Psoas muscle (tissue), 7 donors: ENCODE measurements at regions not wholly inside any gene's neighbourhood (a gene's known extent, or its start where the extent isn't known, plus 50 kb on each side); places are given as distances from the start of the nearest gene placed in this dataset.

Experiments
- ATAC-seq, 4 donors: fragments of 200-7000 bp; cut with Tn5 transposase; one replicate each; pipeline ENCODE4 v1.9.1; 2020; ENCODE audit warnings: moderate library complexity in 3 of 4, mild to moderate bottlenecking in 2 of 4
- DNase-seq, 2 donors: peaks; one replicate each; pipeline ENCODE4 v3.0.0-alpha.2; 2020
- H3K27ac ChIP-seq: fragments of 200-600 bp; one replicate; pipeline ENCODE4 v1.8.0; 2022
- H3K27me3 ChIP-seq, 3 donors: fragments of 200-600 bp in 1 of 3; one replicate each; pipeline versions ENCODE4 v1.6.1 to v1.8.0; 2013 to 2022; ENCODE audit warnings: low read length in 2 of 3, mild to moderate bottlenecking in 2 of 3, moderate library complexity in 1 of 3; ENCODE audit not compliant: insufficient read depth in 3 of 3
- H3K36me3 ChIP-seq, 2 donors: fragments of 200-600 bp in 1 of 2; one replicate each; pipeline versions ENCODE4 v1.6.1 to v1.8.0; 2013 to 2022; ENCODE audit warnings: low read depth in 1 of 2, mild to moderate bottlenecking in 1 of 2, moderate library complexity in 1 of 2; ENCODE audit not compliant: insufficient read depth in 1 of 2
- H3K4me1 ChIP-seq: fragments of 200-600 bp; one replicate; pipeline ENCODE4 v1.8.0; 2022
- H3K4me3 ChIP-seq: fragments of 200-600 bp; one replicate; pipeline ENCODE4 v1.8.0; 2022; ENCODE audit warnings: mild to moderate bottlenecking
- H3K9me3 ChIP-seq: fragments of 200-600 bp; one replicate; pipeline ENCODE4 v1.8.0; 2022
- CTCF ChIP-seq: fragments of 200-600 bp; IDR thresholded peaks from one replicate; pipeline ENCODE4 v1.8.0; 2022; ENCODE audit warnings: antibody characterized with exemption
- WGBS, 3 donors: extraction: QIAGEN DNeasy Blood & Tissue Kit; methylation state at CpG; one replicate each; pipeline versions ENCODE4 v1.1.6 to v1.1.7; 2013; 5-methylcytosine and 5-hydroxymethylcytosine counted together
- intact Hi-C, 2 donors: fragments of 100-400 bp; cut with DNase I; formaldehyde crosslinking; loops; one replicate each; pipeline versions ENCODE4 v1.11.0 to v1.14.2; 2022
- donor health status: healthy with polysubstance abuse.
- donor health status: DM: no; HTN: no; CAD: no; lungs with moderate emphysema.
- donor health status: Bipolar disorder and iron deficiency.
- donor health status: healthy.
- donor health status: DM: yes; HTN: yes; CAD: no.
- donor health status: DM: no; HTN: no; CAD: no.
- donor health status: DM: yes; HTN: yes; CAD: no.

- no peak for TF ChIP-seq CTCF
- no peaks in the 10 kb centered on the region for H3K36me3 ChIP-seq
- 86 to 93% (median 89%) methylated on average over 1 of the region's 1 CpG for WGBS, 3 donors
- intact Hi-C loops = loop anchor here in 1 of 2 donors (5.0 kb wide), 1 partner anchor 462 kb away; no protein-coding TSS in a partner anchor
- H3K9me3 ChIP-seq = no peaks in the 10 kb centered on the region
- DNase-seq = no peak
- no peaks in the 10 kb centered on the region for H3K27me3 ChIP-seq
- no peak overlapping the region for H3K27ac ChIP-seq
- no peak overlapping the region for H3K4me3 ChIP-seq
- H3K4me1 ChIP-seq = no peaks in the 10 kb centered on the region
- ATAC-seq = no peak
These were observed 96.9 kb upstream of the RMP24 start for GRCh38 chr18:35875566-35875965.

- WGBS, 3 donors = 35 to 41% (median 38%) methylated on average over 1 of the region's 1 CpG
- intact Hi-C loops = loop anchor here in 1 of 2 donors (5.0 kb wide), 1 partner anchor 461 kb away; no protein-coding TSS in a partner anchor
- DNase-seq = no peak
These were observed 96.2 kb upstream of the RMP24 start for GRCh38 chr18:35876243-35876642.

DNA sequence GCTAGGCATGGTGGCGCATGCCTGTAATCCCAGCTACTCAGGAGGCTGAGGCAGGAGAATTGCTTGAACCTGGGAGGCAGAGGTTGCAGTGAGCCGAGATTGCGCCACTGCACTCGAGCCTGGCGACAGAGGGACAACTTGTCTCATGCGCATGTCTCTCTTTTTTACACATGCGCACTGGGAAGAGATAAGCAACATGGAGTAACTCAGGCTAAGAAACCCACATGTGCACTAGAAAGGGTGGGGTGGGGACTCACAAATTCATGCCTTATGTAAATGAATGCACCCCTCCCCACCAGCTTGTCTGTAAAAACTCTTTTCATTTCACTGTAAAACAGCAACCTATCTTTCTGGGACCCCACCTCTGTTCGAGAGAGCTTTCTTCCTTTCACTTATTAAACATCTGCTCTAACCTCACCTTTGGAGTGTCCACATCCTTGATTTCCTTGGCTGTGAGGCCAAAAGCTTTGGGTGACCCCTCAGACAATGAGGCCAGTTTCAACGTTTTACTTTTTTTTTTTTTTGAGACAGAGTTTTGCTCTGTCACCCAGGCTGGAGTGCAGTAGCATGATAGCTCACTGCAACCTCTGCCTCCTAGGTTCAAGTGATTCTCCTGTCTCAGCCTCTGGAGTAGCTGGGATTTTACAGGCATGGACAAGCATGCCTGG lies 91.6 kb upstream of the RMP24 start:
- intact Hi-C loops = no loop called here
- no peaks in the 10 kb centered on the region for H3K4me1 ChIP-seq
- no peaks in the 10 kb centered on the region for H3K27me3 ChIP-seq
- WGBS, 3 donors = 83 to 88% (median 87%) methylated on average over 8 to 9 of the region's 9 CpGs
- H3K9me3 ChIP-seq = no peaks in the 10 kb centered on the region
- no peak overlapping the region for H3K4me3 ChIP-seq
- no peak for TF ChIP-seq CTCF
- ATAC-seq (no peak), DNase-seq (no peak)
- H3K27ac ChIP-seq = no peak overlapping the region
- no peaks in the 10 kb centered on the region for H3K36me3 ChIP-seq

More at GRCh38 chr18:35876243-35876642, 96.2 kb upstream of the RMP24 start:
- Histone ChIP-seq H3K4me3 (no peak overlapping the region), H3K9me3 (no peaks in the 10 kb centered on the region), H3K27ac (no peak overlapping the region), H3K27me3 (no peaks in the 10 kb centered on the region), H3K36me3 (no peaks in the 10 kb centered on the region), H3K4me1 (no peaks in the 10 kb centered on the region)
- ATAC-seq = no peak
- no peak for TF ChIP-seq CTCF

- 57 to 72% (median 61%) methylated on average over 5 of the region's 5 CpGs for WGBS, 3 donors
- no peak overlapping the region for H3K27ac ChIP-seq
- no peak for DNase-seq
- no peak overlapping the region for H3K4me3 ChIP-seq
- H3K36me3 ChIP-seq = no peaks in the 10 kb centered on the region
- no peaks in the 10 kb centered on the region for H3K4me1 ChIP-seq
- no peak for ATAC-seq
- H3K27me3 ChIP-seq = peaks cover 0 to 3% (median 0%) of the 10 kb centered on the region in 3 donors
- intact Hi-C loops = no loop called here
- no peaks in the 10 kb centered on the region for H3K9me3 ChIP-seq
- no peak for TF ChIP-seq CTCF
These were observed 84.2 kb upstream of the RMP24 start for GRCh38 chr18:35888329-35888728.

GRCh38 chr18:35889677-35890076 lies 82.8 kb upstream of the RMP24 start:
- ATAC-seq (no peak), DNase-seq (no peak)
- Histone ChIP-seq H3K27me3 (peaks cover 0 to 3% (median 0%) of the 10 kb centered on the region in 3 donors), H3K4me3 (no peak overlapping the region), H3K27ac (no peak overlapping the region), H3K4me1 (no peaks in the 10 kb centered on the region), H3K9me3 (no peaks in the 10 kb centered on the region), H3K36me3 (no peaks in the 10 kb centered on the region)
- WGBS, 3 donors = 56 to 75% (median 74%) methylated on average over 1 of the region's 1 CpG
- no peak for TF ChIP-seq CTCF
- intact Hi-C loops = no loop called here
